ENCODE measurements at regions not wholly inside any gene's neighbourhood (a gene's known extent, or its start where the extent isn't known, plus 50 kb on each side); places are given as distances from the start of the nearest gene placed in this dataset.

GRCh38 chr15:59953392-59953883 is 50.7 kb upstream of the FOXB1 start:
- Histone ChIP-seq H3K36me3 (replicated peaks in 1 of 2; ENCODE audit: control insufficient read depth in 1 of 2, insufficient read depth in 2 of 2, low read length in 2 of 2) (no peaks in the 10 kb centered on the region), H4K20me1 (ENCODE audit: insufficient read depth, low read length) (no peaks in the 10 kb centered on the region), H3K4me2 (replicated peaks; ENCODE audit: extremely low read depth, low read length, poor library complexity, severe bottlenecking) (no peak overlapping the region), H2AFZ (ENCODE audit: insufficient read depth, low read depth, low read length, poor library complexity, severe bottlenecking) (no peak overlapping the region), H3K79me2 (ENCODE audit: insufficient read depth, low read length) (no peaks in the 10 kb centered on the region), H3K27ac (ENCODE audit: low read depth in 1 of 2, low read length in 2 of 2) (no peak overlapping the region), H3K9ac (ENCODE audit: insufficient read depth, low read length, poor library complexity, severe bottlenecking) (no peak overlapping the region), H3K9me3 (replicated peaks in 1 of 2; ENCODE audit: control insufficient read depth in 1 of 2, insufficient read depth in 1 of 2, low read length in 2 of 2) (no peaks in the 10 kb centered on the region), H3K4me1 (ENCODE audit: control insufficient read depth in 1 of 2, insufficient read depth in 2 of 2, low read length in 2 of 2) (no peaks in the 10 kb centered on the region), H3K4me3 (replicated peaks in 1 of 3; ENCODE audit: low read depth in 2 of 3, low read length in 3 of 3) (no peak overlapping the region), H3K27me3 (ENCODE audit: control insufficient read depth in 2 of 2, insufficient read depth in 2 of 2, low read length in 2 of 2) (no peaks in the 10 kb centered on the region)
- WGBS (ENCODE audit: insufficient coverage), result 76% methylated on average over 7 of the region's 8 CpGs
- no peak for TF ChIP-seq CTCF (IDR thresholded peaks at IDR 0.05)
- no peak for DNase-seq
- H3K9me3 Mint-ChIP-seq, result peaks cover 0 to 5% (median 1%) of the 10 kb centered on the region in 7 donors
- intact Hi-C loops (cut with micrococcal nuclease), result no loop called here
- H3K4me1 Mint-ChIP-seq, result no peaks in the 10 kb centered on the region
- H3K4me3 Mint-ChIP-seq, result no peak overlapping the region
- H3K36me3 Mint-ChIP-seq, result no peaks in the 10 kb centered on the region
- H3K27ac Mint-ChIP-seq, result no peak overlapping the region
- peaks cover 0 to 3% (median 2%) of the 10 kb centered on the region in 3 donors for H3K27me3 Mint-ChIP-seq (ENCODE audit: low read depth in 3 of 3)

GRCh38 chr15:59952960-59953359 is 51.2 kb upstream of the FOXB1 start:
- Histone ChIP-seq H3K9ac (ENCODE audit: insufficient read depth, low read length, poor library complexity, severe bottlenecking) (no peak overlapping the region), H3K27me3 (ENCODE audit: control insufficient read depth in 2 of 2, insufficient read depth in 2 of 2, low read length in 2 of 2) (no peaks in the 10 kb centered on the region), H3K36me3 (replicated peaks in 1 of 2; ENCODE audit: control insufficient read depth in 1 of 2, insufficient read depth in 2 of 2, low read length in 2 of 2) (no peaks in the 10 kb centered on the region), H3K9me3 (replicated peaks in 1 of 2; ENCODE audit: control insufficient read depth in 1 of 2, insufficient read depth in 1 of 2, low read length in 2 of 2) (no peaks in the 10 kb centered on the region), H4K20me1 (ENCODE audit: insufficient read depth, low read length) (no peaks in the 10 kb centered on the region), H3K79me2 (ENCODE audit: insufficient read depth, low read length) (no peaks in the 10 kb centered on the region), H3K4me1 (ENCODE audit: control insufficient read depth in 1 of 2, insufficient read depth in 2 of 2, low read length in 2 of 2) (no peaks in the 10 kb centered on the region), H3K27ac (ENCODE audit: low read depth in 1 of 2, low read length in 2 of 2) (no peak overlapping the region), H3K4me2 (replicated peaks; ENCODE audit: extremely low read depth, low read length, poor library complexity, severe bottlenecking) (no peak overlapping the region), H2AFZ (ENCODE audit: insufficient read depth, low read depth, low read length, poor library complexity, severe bottlenecking) (no peak overlapping the region), H3K4me3 (replicated peaks in 1 of 3; ENCODE audit: low read depth in 2 of 3, low read length in 3 of 3) (no peak overlapping the region)
- H3K4me1 Mint-ChIP-seq, result no peaks in the 10 kb centered on the region
- TF ChIP-seq CTCF (IDR thresholded peaks at IDR 0.05), result no peak
- no peak overlapping the region for H3K27ac Mint-ChIP-seq
- peaks cover 0 to 3% (median 2%) of the 10 kb centered on the region in 3 donors for H3K27me3 Mint-ChIP-seq (ENCODE audit: low read depth in 3 of 3)
- H3K4me3 Mint-ChIP-seq, result no peak overlapping the region
- H3K9me3 Mint-ChIP-seq, result peaks cover 0 to 5% (median 1%) of the 10 kb centered on the region in 7 donors
- DNase-seq, result no peak
- no peaks in the 10 kb centered on the region for H3K36me3 Mint-ChIP-seq
- intact Hi-C loops (cut with micrococcal nuclease), result no loop called here
